ENCODE measurements at regions not wholly inside any gene's neighbourhood (a gene's known extent, or its start where the extent isn't known, plus 50 kb on each side); places are given as distances from the start of the nearest gene placed in this dataset.

GRCh38 chr9:71515626-71516025 lies 252.7 kb downstream of the CEMIP2 start:
- no peak overlapping the region for H3K27ac ChIP-seq (ENCODE audit: low read depth in 1 of 2, low read length in 2 of 2)
- intact Hi-C loops (cut with DNase I, micrococcal nuclease): no loop called here
- peaks cover 24% of the 10 kb centered on the region for H3K27me3 Mint-ChIP-seq
- no peak overlapping the region for H3K4me3 Mint-ChIP-seq
- no peaks in the 10 kb centered on the region for H3K9me3 ChIP-seq (ENCODE audit: control insufficient read depth in 1 of 2, insufficient read depth in 1 of 2, low read length in 2 of 2)
- TF ChIP-seq CTCF (IDR thresholded peaks at IDR 0.05): no peak
- H3K4me1 ChIP-seq (ENCODE audit: insufficient read depth, low read length): no peaks in the 10 kb centered on the region
- no peaks in the 10 kb centered on the region for H3K36me3 Mint-ChIP-seq (ENCODE audit: low read depth)
- peaks cover 0 to 3% of the 10 kb centered on the region in 2 experiments for H3K27me3 ChIP-seq (ENCODE audit: control insufficient read depth in 1 of 2, insufficient read depth in 2 of 2, low read length in 2 of 2)
- ChIA-PET POLR2A (no interaction called here), CTCF (no interaction called here)
- no peaks in the 10 kb centered on the region for H3K9me3 Mint-ChIP-seq
- H3K27ac Mint-ChIP-seq: no peak overlapping the region
- H3K4me1 Mint-ChIP-seq (ENCODE audit: low read depth): no peaks in the 10 kb centered on the region
- H3K36me3 ChIP-seq (ENCODE audit: insufficient read depth, low read length): no peaks in the 10 kb centered on the region
- DNase-seq (no peak), ATAC-seq (ENCODE audit: poor library complexity) (no peak)
- H3K4me3 ChIP-seq (ENCODE audit: low read length): no peak overlapping the region

DNA sequence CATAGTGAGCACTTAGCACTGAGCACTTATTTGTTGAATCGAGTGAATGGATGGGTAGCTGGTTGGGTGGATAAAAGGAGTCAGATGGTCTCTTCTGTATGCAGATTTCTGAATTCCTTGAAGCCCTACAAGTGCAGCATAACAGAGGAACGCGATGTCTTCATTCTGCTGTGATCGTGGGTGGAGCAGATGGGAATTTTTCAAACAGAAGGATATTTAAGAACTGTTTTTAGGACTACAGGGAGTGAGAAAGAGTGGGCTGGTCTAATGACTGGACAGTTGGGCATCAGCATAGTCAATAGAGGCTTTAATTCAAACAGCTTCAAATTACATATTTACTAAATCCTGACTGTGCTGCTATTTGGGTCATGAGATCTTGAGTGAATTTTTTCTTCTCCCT lies 253.2 kb downstream of the CEMIP2 start:
- H3K4me1 ChIP-seq (ENCODE audit: insufficient read depth, low read length): no peaks in the 10 kb centered on the region
- H3K4me3 Mint-ChIP-seq: no peak overlapping the region
- no peaks in the 10 kb centered on the region for H3K9me3 Mint-ChIP-seq
- no peaks in the 10 kb centered on the region for H3K36me3 ChIP-seq (ENCODE audit: insufficient read depth, low read length)
- no peak for ATAC-seq (ENCODE audit: poor library complexity)
- no peak overlapping the region for H3K27ac ChIP-seq (ENCODE audit: low read depth in 1 of 2, low read length in 2 of 2)
- intact Hi-C loops (cut with DNase I, micrococcal nuclease): no loop called here
- H3K4me3 ChIP-seq (ENCODE audit: low read length): no peak overlapping the region
- DNase-seq: no peak
- H3K27ac Mint-ChIP-seq: no peak overlapping the region
- H3K27me3 ChIP-seq (ENCODE audit: control insufficient read depth in 1 of 2, insufficient read depth in 2 of 2, low read length in 2 of 2): peaks cover 0 to 3% of the 10 kb centered on the region in 2 experiments
- no peaks in the 10 kb centered on the region for H3K4me1 Mint-ChIP-seq (ENCODE audit: low read depth)
- ChIA-PET POLR2A (no interaction called here), CTCF (no interaction called here)
- no peaks in the 10 kb centered on the region for H3K9me3 ChIP-seq (ENCODE audit: control insufficient read depth in 1 of 2, insufficient read depth in 1 of 2, low read length in 2 of 2)
- no peak for TF ChIP-seq CTCF (IDR thresholded peaks at IDR 0.05)
- H3K36me3 Mint-ChIP-seq (ENCODE audit: low read depth): no peaks in the 10 kb centered on the region
- peaks cover 22% of the 10 kb centered on the region for H3K27me3 Mint-ChIP-seq

- Mint-ChIP-seq H3K36me3 (ENCODE audit: low read depth) (no peaks in the 10 kb centered on the region), H3K27me3 (peaks cover 18% of the 10 kb centered on the region), H3K27ac (no peak overlapping the region), H3K9me3 (no peaks in the 10 kb centered on the region), H3K4me3 (no peak overlapping the region), H3K4me1 (ENCODE audit: low read depth) (no peaks in the 10 kb centered on the region)
- no peak overlapping the region for H3K27ac ChIP-seq (ENCODE audit: low read depth in 1 of 2, low read length in 2 of 2)
- intact Hi-C loops (cut with DNase I, micrococcal nuclease): no loop called here
- no peak for ATAC-seq (ENCODE audit: poor library complexity)
- H3K27me3 ChIP-seq (ENCODE audit: control insufficient read depth in 1 of 2, insufficient read depth in 2 of 2, low read length in 2 of 2): peaks cover 0 to 3% of the 10 kb centered on the region in 2 experiments
- no peak for TF ChIP-seq CTCF (IDR thresholded peaks at IDR 0.05)
- H3K36me3 ChIP-seq (ENCODE audit: insufficient read depth, low read length): no peaks in the 10 kb centered on the region
- no peaks in the 10 kb centered on the region for H3K4me1 ChIP-seq (ENCODE audit: insufficient read depth, low read length)
- ChIA-PET CTCF (no interaction called here), POLR2A (no interaction called here)
- H3K9me3 ChIP-seq (ENCODE audit: control insufficient read depth in 1 of 2, insufficient read depth in 1 of 2, low read length in 2 of 2): no peaks in the 10 kb centered on the region
- H3K4me3 ChIP-seq (ENCODE audit: low read length): no peak overlapping the region
- no peak for DNase-seq
Measured at GRCh38 chr9:71514344-71514975, 253.9 kb downstream of the CEMIP2 start.

All from CD4-positive, alpha-beta T cell (primary cell).